ENCODE measurements at regions not wholly inside any gene's neighbourhood (a gene's known extent, or its start where the extent isn't known, plus 50 kb on each side); places are given as distances from the start of the nearest gene placed in this dataset.

DNA sequence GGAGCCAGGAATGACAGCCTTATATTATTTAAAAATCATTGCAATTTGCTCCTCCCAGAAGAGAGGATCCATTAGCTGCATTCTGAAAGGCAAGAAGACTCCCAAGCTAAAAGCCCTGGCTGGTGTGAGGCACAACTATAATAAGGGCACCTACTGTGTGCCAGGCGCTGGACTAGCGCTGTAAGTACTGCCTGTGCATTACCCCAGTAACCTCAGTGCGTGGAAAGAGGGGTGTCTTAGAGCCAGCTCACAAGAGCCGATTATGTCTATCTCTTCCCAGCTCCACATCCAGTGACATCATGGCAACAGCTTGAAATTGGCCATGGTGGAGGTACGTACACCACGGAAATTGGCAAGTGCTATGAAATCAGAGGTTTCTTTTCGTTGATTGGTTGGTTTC is 141.7 kb upstream of the IRF2BP2 start:
- TF ChIP-seq POLR2AphosphoS5 (IDR thresholded peaks at IDR 0.05) (peak; percentile 27), EP300 (conservative IDR thresholded peaks at IDR 0.05; ENCODE audit: poor library complexity, severe bottlenecking) (no peak), TAF1 (IDR thresholded peaks at IDR 0.05; ENCODE audit: low read depth) (no peak), REST (IDR thresholded peaks at IDR 0.05; ENCODE audit: borderline replicate concordance) (peak; percentile 70)
- Histone ChIP-seq H3K9me2 (ENCODE audit: insufficient read depth, low read length) (no peaks in the 10 kb centered on the region), H3K27me3 (ENCODE audit: insufficient read depth, low read depth, low read length) (no peaks in the 10 kb centered on the region), H3K9ac (ENCODE audit: low read length) (no peak overlapping the region), H3K4me3 (ENCODE audit: low read length) (no peak overlapping the region), H3K4me2 (ENCODE audit: low read length) (no peak overlapping the region), H3K9me3 (ENCODE audit: low read length) (no peaks in the 10 kb centered on the region), H3K79me2 (replicated peaks; ENCODE audit: insufficient read depth, low read length) (no peaks in the 10 kb centered on the region), H2AFZ (ENCODE audit: low read depth, low read length) (no peak overlapping the region), H3K27ac (ENCODE audit: low read length) (peak overlapping the region; percentile 68), H3K36me3 (ENCODE audit: insufficient read depth, low read length) (no peaks in the 10 kb centered on the region), H3F3A (ENCODE audit: insufficient read depth, low read length, poor library complexity, severe bottlenecking) (no peaks in the 10 kb centered on the region), H4K20me1 (ENCODE audit: insufficient read depth) (no peaks in the 10 kb centered on the region)

DNA sequence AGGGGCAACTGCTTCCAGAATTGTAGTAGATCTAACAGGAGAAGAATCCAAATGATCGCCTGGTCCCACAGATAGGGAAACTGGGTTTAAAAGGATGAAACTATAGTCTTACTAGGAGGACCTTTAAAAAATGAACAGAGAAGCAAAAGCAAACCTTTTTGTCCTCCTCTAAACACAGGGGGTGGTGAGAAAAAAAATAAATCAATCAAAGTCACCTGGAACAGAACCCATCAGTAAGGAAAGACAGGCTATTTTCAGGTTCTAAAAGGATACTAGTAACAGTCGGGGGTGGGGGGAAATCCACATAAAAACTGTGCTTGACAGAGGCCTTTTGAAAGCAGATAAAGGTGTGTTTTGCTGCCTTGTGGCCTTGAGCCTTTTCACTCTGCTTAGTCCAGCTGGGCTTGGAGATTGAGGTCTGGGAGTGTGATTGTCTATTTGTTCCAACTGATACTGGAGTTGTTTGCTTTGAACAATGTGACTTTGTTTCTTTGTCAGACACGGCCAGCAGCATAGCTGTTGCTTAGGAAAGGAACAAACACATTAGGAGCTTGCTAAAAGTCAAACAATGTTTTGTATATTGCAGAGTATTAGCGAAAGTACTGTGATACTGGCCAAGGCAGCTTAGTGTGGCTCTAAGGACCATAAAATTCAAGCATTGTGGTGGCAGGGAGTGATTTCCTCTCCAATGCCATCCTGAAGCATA is 141.1 kb upstream of the IRF2BP2 start:
- Histone ChIP-seq H3K36me3 (ENCODE audit: insufficient read depth, low read length) (no peaks in the 10 kb centered on the region), H3K9me3 (ENCODE audit: low read length) (no peaks in the 10 kb centered on the region), H3K4me3 (ENCODE audit: low read length) (no peak overlapping the region), H3K79me2 (replicated peaks; ENCODE audit: insufficient read depth, low read length) (no peaks in the 10 kb centered on the region), H3K4me2 (ENCODE audit: low read length) (no peak overlapping the region), H3K27ac (ENCODE audit: low read length) (peak overlapping the region; percentile 68), H3K27me3 (ENCODE audit: insufficient read depth, low read depth, low read length) (no peaks in the 10 kb centered on the region), H4K20me1 (ENCODE audit: insufficient read depth) (no peaks in the 10 kb centered on the region), H2AFZ (ENCODE audit: low read depth, low read length) (no peak overlapping the region), H3K9ac (ENCODE audit: low read length) (peak overlapping the region; percentile 30), H3F3A (ENCODE audit: insufficient read depth, low read length, poor library complexity, severe bottlenecking) (no peaks in the 10 kb centered on the region), H3K9me2 (ENCODE audit: insufficient read depth, low read length) (no peaks in the 10 kb centered on the region)
- TF ChIP-seq RAD21 (conservative IDR thresholded peaks at IDR 0.05) (no peak), REST (IDR thresholded peaks at IDR 0.05; ENCODE audit: borderline replicate concordance) (no peak), SMC3 (conservative IDR thresholded peaks at IDR 0.05; ENCODE audit: poor library complexity) (no peak), EZH2 (IDR thresholded peaks at IDR 0.05; ENCODE audit: borderline replicate concordance, insufficient read depth, low read length, poor library complexity, severe bottlenecking) (no peak), EP300 (conservative IDR thresholded peaks at IDR 0.05; ENCODE audit: poor library complexity, severe bottlenecking) (no peak), POLR2AphosphoS5 (IDR thresholded peaks at IDR 0.05) (no peak), TAF1 (IDR thresholded peaks at IDR 0.05; ENCODE audit: low read depth) (no peak), MXI1 (conservative IDR thresholded peaks at IDR 0.05; ENCODE audit: poor library complexity, severe bottlenecking) (no peak)
- TF ChIP-seq, protein P1, sequence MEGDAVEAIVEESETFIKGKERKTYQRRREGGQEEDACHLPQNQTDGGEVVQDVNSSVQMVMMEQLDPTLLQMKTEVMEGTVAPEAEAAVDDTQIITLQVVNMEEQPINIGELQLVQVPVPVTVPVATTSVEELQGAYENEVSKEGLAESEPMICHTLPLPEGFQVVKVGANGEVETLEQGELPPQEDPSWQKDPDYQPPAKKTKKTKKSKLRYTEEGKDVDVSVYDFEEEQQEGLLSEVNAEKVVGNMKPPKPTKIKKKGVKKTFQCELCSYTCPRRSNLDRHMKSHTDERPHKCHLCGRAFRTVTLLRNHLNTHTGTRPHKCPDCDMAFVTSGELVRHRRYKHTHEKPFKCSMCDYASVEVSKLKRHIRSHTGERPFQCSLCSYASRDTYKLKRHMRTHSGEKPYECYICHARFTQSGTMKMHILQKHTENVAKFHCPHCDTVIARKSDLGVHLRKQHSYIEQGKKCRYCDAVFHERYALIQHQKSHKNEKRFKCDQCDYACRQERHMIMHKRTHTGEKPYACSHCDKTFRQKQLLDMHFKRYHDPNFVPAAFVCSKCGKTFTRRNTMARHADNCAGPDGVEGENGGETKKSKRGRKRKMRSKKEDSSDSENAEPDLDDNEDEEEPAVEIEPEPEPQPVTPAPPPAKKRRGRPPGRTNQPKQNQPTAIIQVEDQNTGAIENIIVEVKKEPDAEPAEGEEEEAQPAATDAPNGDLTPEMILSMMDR (IDR thresholded peaks at IDR 0.05; ENCODE audit: poor library complexity, severe bottlenecking): no peak

Measured in neural cell (in vitro differentiated cells).